Suprapubic skin (tissue), 4 donors: ENCODE measurements at regions not wholly inside any gene's neighbourhood (a gene's known extent, or its start where the extent isn't known, plus 50 kb on each side); places are given as distances from the start of the nearest gene placed in this dataset.

Experiments used
- CTCF ChIP-seq, 2 donors: fragments of 200-600 bp in 1 of 2; fragments of 450-650 bp in 1 of 2; sonication (generic) in 1 of 2; IDR thresholded peaks; one replicate each; pipeline ENCODE4 v1.5.1; 2016 to 2019; ENCODE audit warnings: antibody characterized with exemption in 2 of 2, mild to moderate bottlenecking in 1 of 2, moderate library complexity in 1 of 2
- POLR2A ChIP-seq, 2 donors: fragments of 450-650 bp; IDR thresholded peaks; one replicate each; pipeline ENCODE4 v1.6.1; 2017; ENCODE audit warnings: antibody characterized with exemption in 2 of 2, mild to moderate bottlenecking in 2 of 2, moderate library complexity in 2 of 2
- POLR2AphosphoS5 ChIP-seq, 3 donors: sonication (generic); formaldehyde crosslinking; IDR thresholded peaks; one replicate each; pipeline ENCODE4 v1.6.1; 2017; ENCODE audit warnings: antibody characterized with exemption in 3 of 3

GRCh38 chr7:10536561-10536960 lies 437.1 kb upstream of the PHF14 start:
- TF ChIP-seq CTCF (IDR thresholded peaks at IDR 0.05) (no peak), POLR2AphosphoS5 (IDR thresholded peaks at IDR 0.05) (no peak), POLR2A (IDR thresholded peaks at IDR 0.05) (no peak)
